Thyroid gland (tissue), 4 donors: ENCODE measurements at regions not wholly inside any gene's neighbourhood (a gene's known extent, or its start where the extent isn't known, plus 50 kb on each side); places are given as distances from the start of the nearest gene placed in this dataset.

Source experiments
- CTCF ChIP-seq, 6 experiments: fragments of 200-600 bp in 3 of 6; fragments of 450-650 bp in 3 of 6; sonication (generic) in 3 of 6; IDR thresholded peaks; one replicate each; pipeline ENCODE4 v1.5.1; 2016 to 2019; ENCODE audit warnings: antibody characterized with exemption in 6 of 6, mild to moderate bottlenecking in 2 of 6, inconsistent platforms in 1 of 6, moderate library complexity in 1 of 6
- POLR2A ChIP-seq, 2 donors: fragments of 450-650 bp; IDR thresholded peaks; one replicate each; pipeline ENCODE4 v1.6.1; 2017; ENCODE audit warnings: antibody characterized with exemption in 2 of 2, mild to moderate bottlenecking in 2 of 2, moderate library complexity in 1 of 2

GRCh38 chr16:86739178-86739577 lies 160.8 kb downstream of the FOXL1 start:
- TF ChIP-seq POLR2A (IDR thresholded peaks at IDR 0.05) (no peak), CTCF (IDR thresholded peaks at IDR 0.05) (no peak)
